ENCODE measurements at regions not wholly inside any gene's neighbourhood (a gene's known extent, or its start where the extent isn't known, plus 50 kb on each side); places are given as distances from the start of the nearest gene placed in this dataset.

DNA sequence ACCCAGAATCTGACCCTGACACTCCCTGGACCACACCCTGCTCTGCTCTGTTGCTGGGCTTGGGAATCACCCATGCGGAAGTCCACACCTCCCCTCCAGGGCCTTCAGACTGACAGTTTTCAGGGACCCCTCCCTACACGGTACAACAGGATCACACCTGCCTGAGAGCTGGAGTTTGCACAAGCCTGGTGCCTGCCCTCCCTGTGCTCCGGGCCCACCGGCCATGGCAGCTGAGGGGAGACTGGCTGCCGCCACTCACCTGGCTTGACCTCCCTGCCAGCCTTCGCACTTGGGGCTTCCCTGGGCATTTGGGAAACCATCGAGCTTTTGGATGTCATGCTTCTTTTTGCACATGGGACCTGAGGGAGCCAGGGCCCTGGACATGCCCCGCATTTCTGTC lies 95.9 kb upstream of the ANKRD34C start:
- DNase-seq (ENCODE audit: low read depth in 2 of 2), result no peak

DNA sequence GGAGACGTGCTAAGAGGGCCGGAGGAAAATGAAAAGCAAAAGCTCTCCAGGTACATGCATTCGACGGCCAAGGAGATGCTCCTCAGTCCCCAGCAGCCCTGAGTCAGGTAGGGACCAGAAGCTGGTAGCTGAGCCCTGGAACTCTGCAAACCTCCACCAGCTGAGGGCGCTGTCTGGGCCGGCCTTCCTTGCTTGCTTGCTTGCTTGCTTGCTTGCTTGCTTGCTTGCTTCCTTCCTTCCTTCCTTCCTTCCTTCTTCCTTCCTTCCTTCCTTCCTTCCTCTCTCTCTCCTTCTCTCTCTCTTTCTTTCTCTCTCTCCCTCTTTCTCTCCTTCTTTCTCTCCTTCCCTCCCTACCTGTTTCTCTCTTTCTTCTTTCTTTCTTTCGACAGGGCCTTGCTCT lies 94.6 kb upstream of the RASGRF1 start:
- DNase-seq (ENCODE audit: low read depth in 2 of 2), result no peak

DNA sequence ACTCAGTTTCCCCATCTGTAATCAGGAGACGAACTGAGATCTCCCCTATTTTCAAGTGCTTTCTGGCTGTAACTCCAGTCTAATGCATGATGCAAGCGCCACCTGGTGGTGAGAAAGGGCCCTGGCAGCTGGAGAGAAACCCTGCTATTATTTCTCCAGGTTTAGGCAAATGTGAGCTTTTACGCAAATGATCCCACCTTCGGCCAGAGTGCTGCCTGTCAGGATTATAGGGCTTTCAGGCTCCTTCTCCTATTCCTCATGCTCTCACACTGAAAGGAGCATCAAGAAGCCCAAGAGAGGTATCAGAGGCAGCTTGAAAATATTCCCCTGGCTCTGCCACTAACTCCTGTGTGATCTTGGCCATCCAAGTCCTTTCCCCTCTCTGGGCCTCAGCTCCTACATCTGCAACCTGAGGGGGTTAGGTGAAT lies 93.9 kb upstream of the RASGRF1 start:
- peak; percentile 13 to 39 for DNase-seq (ENCODE audit: low read depth in 2 of 2)

DNA sequence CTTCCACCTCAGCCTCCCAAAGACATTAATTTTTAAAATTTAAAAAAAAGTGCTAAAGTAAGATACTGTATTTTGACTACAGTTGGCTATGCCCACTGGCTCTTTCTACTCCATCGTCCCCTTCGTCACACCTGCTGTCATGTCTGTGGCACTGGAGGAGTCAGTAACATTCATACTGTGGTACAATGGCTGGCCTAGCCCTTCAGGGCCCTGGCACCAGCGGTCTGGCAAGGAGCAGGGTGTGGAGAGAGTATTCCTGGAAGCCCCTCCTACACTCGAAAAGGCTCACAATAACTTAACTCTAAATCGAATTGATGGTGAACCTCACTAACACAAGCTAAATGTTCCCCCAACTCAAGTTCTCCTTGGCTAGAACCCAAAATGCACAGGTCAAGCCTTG lies 89.7 kb upstream of the RASGRF1 start:
- DNase-seq (ENCODE audit: low read depth in 2 of 2), result no peak

DNA sequence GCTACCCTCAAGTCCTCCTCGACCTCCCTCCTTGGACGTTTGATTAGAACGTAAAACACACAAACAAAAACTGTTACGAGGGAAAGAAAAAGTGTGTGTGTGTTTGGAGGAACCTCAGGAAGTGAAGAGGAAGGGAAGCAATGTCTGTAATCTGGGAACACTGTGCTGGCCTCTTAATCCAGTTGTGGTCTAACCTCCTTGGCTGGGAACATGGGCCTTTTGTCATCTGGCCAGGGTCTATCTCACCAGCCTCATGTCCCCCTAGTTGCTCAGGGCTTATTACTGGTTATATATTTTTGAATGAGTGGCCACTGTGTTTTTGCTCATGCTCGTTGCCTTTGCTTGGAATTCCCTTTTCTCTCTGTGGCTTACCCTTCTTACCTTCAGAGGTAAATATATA lies 89.0 kb upstream of the RASGRF1 start:
- no peak for DNase-seq (ENCODE audit: low read depth in 2 of 2)

DNA sequence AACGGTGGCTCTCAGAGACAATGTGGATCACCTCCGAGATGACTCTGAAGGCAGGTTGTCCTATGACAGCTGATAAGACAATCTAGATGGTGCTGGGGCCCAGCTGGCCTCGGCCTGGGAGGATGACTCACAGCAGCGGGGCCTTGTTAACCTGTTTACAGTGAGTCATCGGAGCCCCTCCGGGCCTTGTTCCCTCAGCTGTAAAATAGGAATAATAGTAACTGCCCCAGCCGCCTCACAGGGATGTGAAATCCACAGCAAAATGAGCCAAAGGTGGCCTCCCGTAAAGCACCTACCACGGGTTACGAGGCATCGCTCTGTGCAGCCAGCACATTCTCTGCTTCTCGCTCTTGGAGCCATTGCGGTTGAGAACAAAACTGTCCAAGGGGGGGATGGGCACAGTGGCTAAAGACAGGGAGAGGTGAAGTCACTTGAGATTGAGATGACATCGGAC lies 88.6 kb upstream of the RASGRF1 start:
- no peak for DNase-seq (ENCODE audit: low read depth in 2 of 2)

DNA sequence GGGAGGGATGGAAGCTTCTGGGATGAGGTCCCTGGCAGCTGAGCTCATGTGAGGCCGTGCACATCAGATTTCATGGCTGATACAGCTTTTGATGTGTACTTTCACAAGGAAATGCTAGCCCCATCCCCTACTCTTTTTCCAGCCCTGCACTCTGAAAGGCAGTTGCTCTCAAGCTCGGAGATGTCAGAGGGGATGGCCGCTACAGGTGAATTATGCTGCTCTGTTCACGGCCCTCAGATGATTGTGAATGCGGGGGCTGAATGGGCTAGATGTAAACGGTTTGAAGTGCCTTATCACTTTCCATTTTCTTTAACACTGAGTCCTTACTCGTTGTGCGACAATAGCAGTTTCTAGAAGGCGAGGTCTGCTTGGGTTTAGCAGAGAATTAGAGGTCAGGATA lies 88.0 kb upstream of the RASGRF1 start:
- DNase-seq (ENCODE audit: low read depth in 2 of 2), result no peak

DNA sequence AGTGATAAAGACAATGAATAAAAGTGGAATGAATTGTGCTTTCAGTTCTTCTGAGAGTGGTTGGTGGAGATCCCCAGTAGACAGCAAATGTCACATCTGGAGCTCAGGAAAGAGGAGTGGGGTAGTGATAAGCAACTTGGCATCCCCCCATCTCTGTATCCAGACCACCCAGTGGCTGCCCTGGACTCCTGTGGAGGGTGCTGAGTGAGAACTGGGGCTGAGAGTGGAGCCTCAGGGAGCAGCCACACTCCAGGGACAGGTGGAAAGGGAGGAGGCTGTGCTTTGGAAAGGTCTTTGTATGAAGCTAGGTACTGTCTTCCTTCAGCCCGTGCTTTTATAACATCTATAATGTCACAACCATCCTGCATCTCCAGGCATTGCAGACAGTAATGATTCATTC lies 85.6 kb upstream of the RASGRF1 start:
- DNase-seq (ENCODE audit: low read depth in 2 of 2), result no peak

DNA sequence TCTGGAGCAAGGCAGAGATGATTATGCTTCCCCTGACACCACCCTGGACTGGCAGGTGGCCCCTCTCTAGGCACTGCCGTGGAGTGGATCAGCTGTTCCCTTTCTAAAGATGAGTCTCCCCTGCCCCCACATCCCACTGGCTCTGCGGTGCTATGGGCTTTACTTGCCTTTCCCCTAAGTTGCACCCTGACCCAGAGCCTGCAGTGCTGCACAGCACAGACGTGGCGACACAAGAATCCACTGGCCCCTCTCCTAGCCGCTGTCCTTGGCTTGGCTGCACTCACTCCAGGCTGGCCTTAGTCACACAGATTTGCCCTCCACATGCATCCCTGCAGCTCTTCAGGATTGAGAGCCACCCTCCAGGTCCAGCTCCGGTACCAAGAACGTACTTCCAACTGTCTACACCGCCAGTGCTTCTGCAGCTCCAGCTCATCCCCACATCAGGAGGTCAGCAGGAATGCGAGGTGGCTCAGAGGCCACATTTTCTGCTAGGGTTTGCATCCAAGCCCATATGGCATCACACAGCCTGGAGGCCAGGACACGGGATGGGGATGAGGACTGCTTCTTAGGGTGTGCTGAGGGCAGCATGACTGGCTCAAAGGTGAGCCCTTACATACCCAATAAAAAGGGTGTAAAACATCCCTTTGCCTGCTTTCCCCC lies 82.4 kb upstream of the RASGRF1 start:
- DNase-seq (ENCODE audit: low read depth in 2 of 2), result no peak

DNA sequence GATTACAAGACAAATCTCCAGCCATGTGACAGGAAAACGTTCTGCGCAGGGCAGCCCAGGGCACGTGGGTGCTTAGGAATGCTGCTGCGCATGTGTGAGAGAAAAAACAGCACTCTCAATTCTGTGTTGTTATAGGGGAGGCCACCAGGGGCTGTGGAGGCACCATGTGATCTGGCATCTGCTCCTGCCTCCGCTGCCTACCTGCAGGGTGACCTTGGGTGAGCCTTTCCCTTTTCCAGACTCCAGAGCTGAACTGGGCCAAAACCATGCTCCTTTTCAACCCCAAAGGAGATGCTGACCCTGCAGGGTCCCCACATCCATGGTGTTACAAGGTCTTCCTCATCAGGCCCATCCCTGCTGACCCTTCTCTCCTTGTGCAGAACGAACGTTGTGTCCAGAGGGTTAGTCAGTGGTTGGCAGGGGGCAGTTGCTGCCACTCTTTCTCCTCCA lies 81.5 kb upstream of the RASGRF1 start:
- no peak for DNase-seq (ENCODE audit: low read depth in 2 of 2)

DNA sequence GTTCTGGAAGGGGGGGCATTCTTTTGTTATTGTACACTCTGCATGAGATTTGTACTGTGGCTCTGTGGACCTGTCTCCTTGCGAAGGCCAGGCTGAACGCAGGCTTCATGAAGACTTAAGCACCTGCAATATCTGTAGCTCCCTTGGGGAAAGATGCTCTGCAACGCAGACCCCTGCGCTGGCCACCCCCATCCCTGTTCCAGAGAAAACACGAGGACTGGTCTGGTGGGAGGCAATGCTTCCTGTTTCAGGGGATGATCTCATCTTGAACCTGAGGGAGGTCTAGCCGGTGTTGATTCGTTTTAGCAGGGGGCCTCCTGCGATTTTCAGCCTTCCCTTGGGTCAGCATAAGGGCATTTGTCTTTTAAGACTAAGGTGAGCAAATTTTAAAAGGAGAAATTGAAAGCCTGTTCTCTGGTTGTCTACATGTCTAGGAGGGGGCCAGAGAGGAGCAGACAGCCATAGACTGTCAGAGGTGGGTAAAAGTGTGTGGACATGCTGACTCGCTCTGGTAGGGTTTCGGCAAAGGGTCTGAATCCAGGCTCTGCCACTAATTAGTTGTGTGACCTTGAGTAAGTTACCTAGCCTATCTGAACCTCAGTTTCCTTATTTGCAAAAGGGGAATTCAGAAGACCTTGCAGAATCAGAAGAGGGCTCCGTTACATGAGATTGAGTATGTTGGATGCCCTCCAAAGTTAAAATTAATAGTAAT lies 80.9 kb upstream of the RASGRF1 start:
- no peak for DNase-seq (ENCODE audit: low read depth in 2 of 2)

DNA sequence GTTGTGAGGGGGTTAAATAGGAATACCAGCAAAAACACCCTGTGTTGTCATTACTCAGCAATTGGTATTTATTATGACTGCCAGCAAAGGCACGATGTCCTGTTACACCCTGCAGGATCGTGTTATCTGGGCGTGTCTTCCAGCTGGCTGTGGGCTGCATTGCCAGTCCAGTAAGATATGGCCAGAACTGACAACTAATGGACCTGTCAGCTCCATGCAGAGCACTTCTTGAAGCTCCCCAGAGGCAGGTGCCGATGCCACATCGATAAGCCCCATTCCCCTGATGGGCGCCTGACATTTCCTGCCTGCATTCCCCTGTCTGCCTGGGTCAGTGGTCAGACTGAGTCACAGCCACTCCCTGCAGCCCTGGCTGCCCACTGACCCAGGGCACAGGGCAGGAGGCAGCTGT lies 79.7 kb upstream of the RASGRF1 start:
- DNase-seq (ENCODE audit: low read depth in 2 of 2), result no peak

DNA sequence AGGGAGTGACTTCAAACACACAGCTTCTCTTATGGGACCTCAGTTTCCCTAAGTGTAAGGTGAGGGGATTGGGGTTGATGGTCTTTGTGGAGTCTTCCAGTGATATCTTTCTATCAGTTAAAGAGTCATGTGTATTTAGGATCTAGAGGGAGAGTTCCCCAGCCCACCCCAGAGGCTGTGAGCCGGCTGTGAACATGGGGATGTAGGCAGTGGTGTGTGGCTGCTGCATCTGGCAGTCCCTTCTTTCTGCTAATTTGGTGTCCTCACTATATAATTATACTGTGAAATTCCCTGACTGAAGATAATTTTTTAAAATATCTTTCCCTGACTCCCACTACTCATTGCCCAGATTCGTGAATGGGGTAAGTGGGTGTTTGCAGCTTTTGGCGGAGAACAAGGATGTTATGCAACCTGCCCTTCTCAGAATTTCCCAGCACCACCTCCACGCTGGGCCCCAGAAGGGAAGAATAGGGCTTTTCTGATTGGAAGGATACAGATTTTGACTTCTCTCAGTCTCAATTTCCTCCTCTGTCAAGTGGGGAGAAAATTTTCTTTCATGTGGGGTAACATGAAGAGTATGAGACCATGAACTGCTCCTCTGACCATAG lies 79.0 kb upstream of the RASGRF1 start:
- no peak for DNase-seq (ENCODE audit: low read depth in 2 of 2)

DNA sequence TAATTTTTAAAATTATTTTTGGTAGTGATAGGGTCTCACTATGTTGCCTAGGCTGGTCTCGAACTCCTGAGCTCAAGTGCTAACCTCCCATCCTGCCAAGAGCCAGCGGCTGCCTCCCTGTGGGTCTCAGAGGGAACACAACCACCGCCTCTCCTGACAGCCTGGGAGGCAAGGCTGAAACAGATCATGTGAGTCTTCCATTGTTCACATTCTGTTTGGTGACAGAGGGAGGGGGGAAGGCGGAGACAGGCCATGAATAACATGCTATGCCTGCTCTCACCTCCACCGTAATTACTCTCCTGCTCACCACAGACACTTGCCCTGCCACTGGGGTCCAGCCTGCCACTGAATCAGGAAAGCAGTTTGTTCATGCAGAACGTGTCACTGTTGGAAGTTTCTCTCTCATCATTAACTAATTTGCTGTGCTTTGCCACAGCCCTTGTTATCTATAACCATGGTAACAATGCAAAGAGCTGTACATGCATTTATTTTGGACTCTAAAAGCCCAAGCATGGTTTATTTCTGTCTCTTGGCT lies 78.4 kb upstream of the RASGRF1 start:
- DNase-seq (ENCODE audit: low read depth in 2 of 2), result no peak

DNA sequence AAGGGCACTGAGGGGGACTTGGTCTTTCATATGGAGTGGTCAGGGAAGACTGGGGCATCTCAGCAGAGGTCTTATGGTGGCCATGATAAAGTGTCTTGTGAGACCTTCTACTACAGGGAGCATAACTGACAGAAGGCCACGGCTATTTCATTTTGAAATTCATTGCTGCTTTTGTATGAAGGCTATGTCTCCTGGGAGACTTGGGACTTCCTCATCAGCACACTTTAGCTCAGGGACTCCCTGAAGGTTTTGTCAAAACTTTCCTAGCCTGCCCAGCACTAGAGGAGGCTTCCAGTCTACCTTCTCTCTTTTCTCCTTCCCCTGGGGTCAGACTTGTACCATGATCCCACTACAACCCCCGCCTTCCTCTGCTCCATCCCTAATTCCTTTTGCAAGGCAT lies 77.2 kb upstream of the RASGRF1 start:
- DNase-seq (ENCODE audit: low read depth in 2 of 2), result no peak

DNA sequence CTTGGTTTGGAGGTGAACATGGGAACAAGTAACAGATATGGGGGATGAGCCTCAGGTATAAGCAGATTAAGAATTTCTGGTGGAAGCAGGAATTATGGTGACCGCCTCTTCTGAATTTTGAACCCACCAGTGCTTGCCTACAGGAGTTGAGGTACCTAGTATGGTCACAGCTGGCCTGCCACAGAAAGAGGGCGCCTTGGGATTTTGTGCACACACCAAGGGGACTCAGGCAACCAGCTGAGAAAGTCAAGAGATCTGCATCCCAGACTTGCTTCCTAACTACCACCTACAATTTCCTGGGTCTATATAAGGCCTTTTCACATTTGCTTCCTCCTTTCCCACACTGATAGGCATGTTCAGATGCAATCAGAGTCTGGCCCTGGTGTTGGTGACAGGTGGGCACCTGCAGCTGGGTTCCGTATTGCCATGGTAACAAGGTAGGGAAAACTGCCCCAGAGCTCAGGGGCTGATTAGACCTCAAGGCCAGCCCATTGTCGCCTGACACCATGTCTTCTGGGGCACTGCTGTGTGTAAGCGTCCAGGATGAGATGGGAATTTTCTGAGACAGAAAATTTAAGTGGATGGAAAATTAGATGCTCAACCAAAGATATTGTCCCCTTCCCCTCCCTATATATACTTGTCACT lies 75.9 kb upstream of the RASGRF1 start:
- no peak for DNase-seq (ENCODE audit: low read depth in 2 of 2)

DNA sequence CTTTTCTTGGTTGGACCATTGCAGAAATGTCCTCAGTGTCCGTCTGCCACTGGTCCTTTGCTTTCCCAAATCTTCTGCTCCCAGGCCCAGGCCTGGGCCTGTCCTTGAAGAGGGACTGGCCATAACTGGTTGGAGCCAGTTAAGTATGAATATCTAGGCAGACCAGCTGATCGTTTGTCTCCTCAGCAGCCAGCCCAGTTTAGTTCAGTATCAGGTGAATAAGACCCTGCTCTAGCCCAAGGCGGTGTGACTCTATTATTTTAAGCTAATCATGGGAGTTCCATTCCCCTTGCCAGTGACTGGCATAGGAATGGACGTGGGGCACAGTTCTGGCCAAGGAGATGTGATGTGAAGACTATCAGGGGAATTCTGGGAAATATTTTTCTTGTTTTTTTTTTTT lies 73.9 kb upstream of the RASGRF1 start:
- no peak for DNase-seq (ENCODE audit: low read depth in 2 of 2)

DNA sequence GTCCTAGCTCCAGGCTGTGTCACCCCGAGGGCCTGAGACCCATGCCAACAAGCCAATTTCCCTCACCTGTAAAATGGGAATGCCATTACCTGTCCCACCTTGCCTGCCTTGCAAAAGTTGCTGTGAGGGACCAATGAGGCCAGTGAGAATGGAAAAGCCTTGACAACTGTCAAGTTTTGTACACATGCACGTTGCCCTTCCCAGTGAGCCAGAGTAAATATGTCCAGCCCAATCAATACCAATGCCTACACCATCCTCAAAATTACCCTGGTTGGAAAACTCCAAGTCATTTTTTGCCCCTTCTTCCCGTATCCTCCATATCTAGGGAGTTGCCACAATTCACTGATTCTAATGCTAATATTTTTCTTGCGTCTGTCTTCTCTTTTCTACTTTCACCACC lies 73.5 kb upstream of the RASGRF1 start:
- DNase-seq (ENCODE audit: low read depth in 2 of 2), result no peak

DNA sequence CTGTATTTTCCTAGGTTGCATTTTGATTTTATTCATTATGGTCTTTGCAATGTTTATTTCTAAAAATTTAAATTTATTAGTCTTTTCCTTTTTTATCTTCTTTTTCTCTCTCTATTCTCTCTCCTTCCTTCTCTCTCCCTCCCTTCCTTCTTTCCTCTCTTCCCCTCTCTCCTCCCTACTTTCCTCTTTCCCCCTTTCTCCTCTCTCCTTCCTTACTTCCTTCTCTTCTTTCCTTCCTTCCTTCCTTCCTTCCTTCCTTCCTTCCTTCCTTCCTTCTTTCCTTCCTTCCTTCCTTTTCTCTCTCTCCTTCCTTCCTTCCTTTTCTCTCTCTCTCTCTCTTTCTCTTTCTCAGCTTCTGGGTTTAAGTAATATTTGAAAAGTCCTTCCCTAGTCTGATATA lies 72.8 kb upstream of the RASGRF1 start:
- DNase-seq (ENCODE audit: low read depth in 2 of 2), result no peak

DNA sequence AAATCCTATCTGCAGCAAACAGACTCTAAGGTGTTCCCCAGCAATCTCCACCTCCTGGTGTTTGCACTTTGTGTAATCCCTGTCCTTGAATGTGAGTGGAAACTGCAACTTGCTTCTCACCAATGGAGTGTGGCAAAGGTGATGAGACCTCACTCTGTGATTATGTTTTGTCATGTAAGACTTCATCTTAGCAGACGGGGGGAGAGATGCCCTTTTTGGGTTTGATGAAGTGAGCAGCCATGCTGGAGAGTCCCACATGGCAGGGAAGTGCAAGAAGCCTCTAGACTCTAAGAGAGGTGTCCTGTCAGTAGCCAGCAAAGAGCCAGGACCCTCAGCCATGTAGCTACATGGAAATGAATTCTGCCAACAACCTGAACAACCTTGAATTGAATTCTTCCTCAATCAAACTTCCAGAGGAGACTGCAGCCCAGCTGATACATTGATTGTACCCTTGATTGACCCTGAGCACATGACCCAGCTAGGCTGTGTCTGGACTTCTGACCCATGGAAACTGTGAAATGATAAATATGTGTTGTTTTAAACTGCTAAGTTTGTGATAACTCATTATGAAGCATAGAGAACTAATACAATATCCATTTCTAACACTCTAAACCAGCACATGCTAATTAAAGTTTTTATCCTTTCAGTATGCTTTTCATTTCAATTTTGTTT lies 71.4 kb upstream of the RASGRF1 start:
- no peak for DNase-seq (ENCODE audit: low read depth in 2 of 2)

DNA sequence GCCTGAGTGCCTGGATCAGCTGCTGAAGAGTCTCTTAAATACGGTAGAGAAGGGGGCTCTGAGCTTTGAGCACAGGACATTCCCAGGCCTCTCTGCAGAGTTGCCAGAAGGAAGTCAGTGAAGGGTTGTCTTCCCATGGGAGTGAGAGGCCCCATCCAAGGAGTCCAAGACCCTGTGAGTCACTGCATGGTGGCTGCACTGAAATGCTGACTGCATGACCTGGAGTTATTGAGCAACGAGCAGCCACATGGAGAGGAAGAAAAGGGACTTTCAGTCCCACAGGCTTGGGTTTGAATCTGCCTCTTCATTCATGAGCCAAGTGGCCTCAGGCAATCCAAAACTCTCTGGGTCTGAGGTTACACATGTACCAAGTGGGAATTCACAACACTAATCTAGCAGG lies 69.6 kb upstream of the RASGRF1 start:
- DNase-seq (ENCODE audit: low read depth in 2 of 2), result no peak

All from stimulated activated CD8-positive, alpha-beta memory T cell treated with anti-CD3 and anti-CD28 coated beads, Interleukin-15, amount 100 ng/mL, for 4 hours (primary cell).